GM21529 (cell line): ENCODE measurements at regions not wholly inside any gene's neighbourhood (a gene's known extent, or its start where the extent isn't known, plus 50 kb on each side); places are given as distances from the start of the nearest gene placed in this dataset.
"Not testable (repeated sequence)": the region's sequence is repeated elsewhere in the genome, so short reads cannot be mapped to it uniquely, and the experiment has no call there.

Experiments used
- ATAC-seq: cut with Tn5 transposase; IDR thresholded peaks from one replicate; pipeline ENCODE4 v1.9.1; 2021; ENCODE audit not compliant: unreplicated experiment

- no peak for ATAC-seq
Measured at GRCh38 chr9:85162822-85163221, 493.3 kb downstream of the NTRK2 start.

GRCh38 chr9:85160944-85161343, 491.4 kb downstream of the NTRK2 start:
- ATAC-seq: not testable (repeated sequence)

GRCh38 chr9:85158512-85158911, 489.0 kb downstream of the NTRK2 start:
- ATAC-seq: no peak

- no peak for ATAC-seq
Measured at GRCh38 chr9:85157772-85158171, 488.2 kb downstream of the NTRK2 start.

- no peak for ATAC-seq
Measured at GRCh38 chr9:85156652-85157051, 487.1 kb downstream of the NTRK2 start.

- ATAC-seq: no peak
Measured at GRCh38 chr9:85155352-85155751, 485.8 kb downstream of the NTRK2 start.

- no peak for ATAC-seq
Measured at GRCh38 chr9:85151741-85152140, 482.2 kb downstream of the NTRK2 start.

- ATAC-seq: no peak
Measured at GRCh38 chr9:85151162-85151561, 481.6 kb downstream of the NTRK2 start.

- ATAC-seq: no peak
Measured at GRCh38 chr9:85147046-85147640, 477.6 kb downstream of the NTRK2 start.

- ATAC-seq: peak; percentile 44
Measured at GRCh38 chr9:85142968-85143367, 473.4 kb downstream of the NTRK2 start.

- no peak for ATAC-seq
Measured at GRCh38 chr9:85142496-85142911, 473.0 kb downstream of the NTRK2 start.

- no peak for ATAC-seq
Measured at GRCh38 chr9:85137696-85138095, 468.2 kb downstream of the NTRK2 start.

- ATAC-seq: no peak
Measured at GRCh38 chr9:85136987-85137386, 467.5 kb downstream of the NTRK2 start.

- no peak for ATAC-seq
Measured at GRCh38 chr9:85136507-85136906, 467.0 kb downstream of the NTRK2 start.

GRCh38 chr9:85130764-85131163, 461.2 kb downstream of the NTRK2 start:
- ATAC-seq: no peak

- no peak for ATAC-seq
Measured at GRCh38 chr9:85130260-85130659, 460.7 kb downstream of the NTRK2 start.

- no peak for ATAC-seq
Measured at GRCh38 chr9:85129514-85129913, 460.0 kb downstream of the NTRK2 start.

- ATAC-seq: no peak
Measured at GRCh38 chr9:85118990-85119755, 449.6 kb downstream of the NTRK2 start.

GRCh38 chr9:85117831-85118230, 448.3 kb downstream of the NTRK2 start:
- ATAC-seq: no peak

GRCh38 chr9:85115473-85115872, 445.9 kb downstream of the NTRK2 start:
- ATAC-seq: no peak

- ATAC-seq: no peak
Measured at GRCh38 chr9:85114799-85115198, 445.3 kb downstream of the NTRK2 start.

GRCh38 chr9:85112933-85113418, 443.4 kb downstream of the NTRK2 start:
- ATAC-seq: no peak

- no peak for ATAC-seq
Measured at GRCh38 chr9:85112391-85112790, 442.9 kb downstream of the NTRK2 start.
